Astrocyte (in vitro differentiated cells and primary cell): ENCODE measurements at regions not wholly inside any gene's neighbourhood (a gene's known extent, or its start where the extent isn't known, plus 50 kb on each side); places are given as distances from the start of the nearest gene placed in this dataset.
A peak's percentile ranks its signal among the peaks of the same experiment; 100 is the strongest.

Source experiments
- DNase-seq: peaks from one replicate; pipeline ENCODE4 v3.0.0-alpha.2; 2010; ENCODE audit warnings: low read depth
- FAIRE-seq: peaks from 2 replicates; lab custom pipeline; 2011; peaks lifted over from hg19 to GRCh38; lab: Jason Lieb, UNC
- H2AFZ ChIP-seq: 2 replicates; pipeline ENCODE4 v1.6.0; 2012; ENCODE audit warnings: low read depth, low read length, inconsistent platforms
- H3K27ac ChIP-seq: 2 replicates; pipeline ENCODE4 v1.5.1; 2011; ENCODE audit warnings: low read depth, low read length, inconsistent platforms
- H3K27me3 ChIP-seq: 2 replicates; pipeline ENCODE4 v1.6.0; 2011; ENCODE audit warnings: low read length, inconsistent platforms; ENCODE audit not compliant: insufficient read depth
- H3K36me3 ChIP-seq: 2 replicates; pipeline ENCODE4 v1.5.1; 2011; ENCODE audit warnings: low read length, inconsistent platforms; ENCODE audit not compliant: insufficient read depth
- H3K4me1 ChIP-seq: 2 replicates; pipeline ENCODE4 v1.5.1; 2011; ENCODE audit warnings: low read length, inconsistent platforms; ENCODE audit not compliant: insufficient read depth
- H3K4me2 ChIP-seq: 2 replicates; pipeline ENCODE4 v1.6.0; 2012; ENCODE audit warnings: low read length, inconsistent platforms
- H3K4me3 ChIP-seq: 2 replicates; pipeline ENCODE4 v1.5.1; 2011; ENCODE audit warnings: low read depth, mild to moderate bottlenecking, low read length, inconsistent platforms; ENCODE audit not compliant: insufficient read depth
- H3K79me2 ChIP-seq: 2 replicates; pipeline ENCODE4 v1.6.0; 2012; ENCODE audit warnings: mild to moderate bottlenecking, low read length, inconsistent platforms; ENCODE audit not compliant: insufficient read depth
- H3K9ac ChIP-seq: 2 replicates; pipeline ENCODE4 v1.6.0; 2012; ENCODE audit warnings: mild to moderate bottlenecking, low read length, inconsistent platforms
- H3K9me3 ChIP-seq: 2 replicates; pipeline ENCODE4 v1.5.1; 2012; ENCODE audit warnings: low read depth, mild to moderate bottlenecking, low read length, inconsistent platforms; ENCODE audit not compliant: insufficient read depth
- H4K20me1 ChIP-seq: 2 replicates; pipeline ENCODE4 v1.6.0; 2012; ENCODE audit warnings: low read length, inconsistent platforms; ENCODE audit not compliant: insufficient read depth
- H3K27ac Mint-ChIP-seq: one replicate; pipeline ENCODE4 v1.8.0; 2021; ENCODE audit warnings: mild to moderate bottlenecking, mixed read lengths; ENCODE audit not compliant: unreplicated experiment
- H3K27me3 Mint-ChIP-seq: one replicate; pipeline ENCODE4 v1.8.0; 2021; ENCODE audit warnings: low read depth, mixed read lengths; ENCODE audit not compliant: unreplicated experiment
- H3K36me3 Mint-ChIP-seq: one replicate; pipeline ENCODE4 v1.8.0; 2021; ENCODE audit warnings: low read depth, mixed read lengths; ENCODE audit not compliant: unreplicated experiment
- H3K4me1 Mint-ChIP-seq: one replicate; pipeline ENCODE4 v1.8.0; 2021; ENCODE audit warnings: low read depth, mixed read lengths; ENCODE audit not compliant: unreplicated experiment
- H3K4me3 Mint-ChIP-seq: one replicate; pipeline ENCODE4 v1.8.0; 2021; ENCODE audit warnings: mild to moderate bottlenecking, moderate library complexity, mixed read lengths; ENCODE audit not compliant: unreplicated experiment
- H3K9me3 Mint-ChIP-seq: one replicate; pipeline ENCODE4 v1.8.0; 2021; ENCODE audit warnings: mild to moderate bottlenecking, mixed read lengths; ENCODE audit not compliant: unreplicated experiment
- CTCF ChIP-seq: IDR thresholded peaks from 2 replicates; pipeline ENCODE4 v1.5.1; 2011; ENCODE audit warnings: low read depth, mild to moderate bottlenecking, inconsistent platforms, low read length, moderate library complexity; ENCODE audit not compliant: insufficient read depth
- EZH2 ChIP-seq: IDR thresholded peaks from 2 replicates; pipeline ENCODE4 v1.6.1; 2012; ENCODE audit warnings: mild to moderate bottlenecking, low read length, inconsistent platforms; ENCODE audit not compliant: insufficient read depth

DNA sequence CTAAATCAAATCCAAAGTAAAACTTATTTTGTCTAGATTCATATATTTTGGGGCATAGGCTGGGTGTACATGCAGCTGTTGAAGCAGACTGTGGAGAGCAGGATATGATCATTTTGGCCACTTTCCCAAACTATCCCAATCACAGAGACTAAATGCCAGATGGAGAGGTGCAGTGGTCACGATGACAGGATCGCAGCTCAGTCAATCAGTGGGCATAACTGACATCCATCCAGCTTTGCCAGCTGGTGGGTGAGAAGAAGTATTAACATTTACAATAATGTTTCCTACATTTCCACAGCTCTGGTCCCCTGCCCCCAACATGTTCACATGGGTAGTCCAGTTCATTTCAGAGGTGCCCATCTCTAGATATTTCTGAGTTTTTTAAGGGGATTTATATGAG is 255.5 kb upstream of the SESN3 start:
- Histone ChIP-seq H2AFZ (no peak overlapping the region), H3K4me1 (no peaks in the 10 kb centered on the region), H3K27me3 (no peaks in the 10 kb centered on the region), H3K9ac (no peak overlapping the region), H3K79me2 (no peaks in the 10 kb centered on the region), H3K4me2 (no peak overlapping the region), H3K36me3 (no peaks in the 10 kb centered on the region), H3K4me3 (no peak overlapping the region), H3K9me3 (no peaks in the 10 kb centered on the region), H4K20me1 (no peaks in the 10 kb centered on the region), H3K27ac (no peak overlapping the region)
- peaks cover 4% of the 10 kb centered on the region for H3K9me3 Mint-ChIP-seq
- no peak for TF ChIP-seq EZH2
- TF ChIP-seq CTCF: no peak
- H3K36me3 Mint-ChIP-seq: no peaks in the 10 kb centered on the region
- H3K4me1 Mint-ChIP-seq: peaks cover 15% of the 10 kb centered on the region
- H3K27me3 Mint-ChIP-seq: peaks cover 2% of the 10 kb centered on the region
- H3K27ac Mint-ChIP-seq: no peak overlapping the region
- DNase-seq (no peak), FAIRE-seq (no peak)
- no peak overlapping the region for H3K4me3 Mint-ChIP-seq

DNA sequence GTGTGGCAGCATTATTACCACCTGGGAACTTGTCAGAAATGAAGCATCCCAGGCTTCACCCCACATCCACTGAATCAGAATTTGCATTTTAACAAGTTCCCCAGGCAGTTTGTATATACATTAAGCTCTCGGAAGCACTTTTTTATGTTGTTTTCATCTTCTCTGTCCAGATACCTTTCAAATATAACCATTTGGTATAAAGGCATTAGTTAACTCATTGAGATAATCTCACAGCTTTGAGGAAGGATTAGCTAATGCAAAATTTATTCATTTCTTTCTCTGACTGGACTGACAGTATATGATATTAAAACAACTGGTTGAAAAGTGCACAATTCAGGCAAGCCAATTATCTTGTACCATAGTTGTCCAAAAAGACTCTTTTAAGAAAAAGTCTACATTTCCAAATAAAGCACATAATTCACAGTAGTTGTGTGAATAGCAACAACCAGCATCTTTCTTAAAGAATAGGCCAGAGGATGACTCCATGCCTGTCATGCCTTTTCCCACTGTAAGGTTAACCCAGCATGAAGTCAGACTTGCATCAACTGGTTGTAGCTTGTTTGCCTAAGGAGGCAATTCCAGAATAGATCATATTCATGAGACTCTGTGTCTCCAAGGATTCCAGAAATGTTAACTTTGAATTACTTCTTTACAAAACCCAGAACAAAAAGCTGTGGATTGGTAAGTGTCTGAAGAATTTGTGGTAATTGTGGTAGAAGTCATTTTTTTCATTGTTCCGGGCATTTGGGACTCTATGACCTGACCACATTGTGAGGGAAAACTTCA is 254.3 kb upstream of the SESN3 start:
- FAIRE-seq: peak; percentile 90
- Histone ChIP-seq H3K27ac (peak overlapping the region; percentile 21), H3K9me3 (no peaks in the 10 kb centered on the region), H3K9ac (no peak overlapping the region), H3K27me3 (no peaks in the 10 kb centered on the region), H3K36me3 (no peaks in the 10 kb centered on the region), H4K20me1 (no peaks in the 10 kb centered on the region), H3K4me2 (no peak overlapping the region), H3K4me3 (no peak overlapping the region), H3K4me1 (no peaks in the 10 kb centered on the region), H3K79me2 (no peaks in the 10 kb centered on the region), H2AFZ (no peak overlapping the region)
- H3K9me3 Mint-ChIP-seq: peaks cover 4% of the 10 kb centered on the region
- H3K27ac Mint-ChIP-seq: peak overlapping the region; percentile 91
- H3K36me3 Mint-ChIP-seq: no peaks in the 10 kb centered on the region
- H3K4me3 Mint-ChIP-seq: peak overlapping the region; percentile 57
- no peak for TF ChIP-seq EZH2
- TF ChIP-seq CTCF: no peak
- H3K4me1 Mint-ChIP-seq: peaks cover 15% of the 10 kb centered on the region
- H3K27me3 Mint-ChIP-seq: peaks cover 2% of the 10 kb centered on the region
- peak; percentile 89 for DNase-seq

- Mint-ChIP-seq H3K27me3 (peaks cover 2% of the 10 kb centered on the region), H3K4me3 (no peak overlapping the region), H3K36me3 (no peaks in the 10 kb centered on the region), H3K27ac (no peak overlapping the region), H3K9me3 (peaks cover 2% of the 10 kb centered on the region), H3K4me1 (peaks cover 15% of the 10 kb centered on the region)
- TF ChIP-seq CTCF (no peak), EZH2 (no peak)
- H3K79me2 ChIP-seq: no peaks in the 10 kb centered on the region
- H3K9me3 ChIP-seq: no peaks in the 10 kb centered on the region
- H3K27me3 ChIP-seq: no peaks in the 10 kb centered on the region
- H3K36me3 ChIP-seq: no peaks in the 10 kb centered on the region
- H4K20me1 ChIP-seq: no peaks in the 10 kb centered on the region
- no peak for DNase-seq
- no peak overlapping the region for H3K4me3 ChIP-seq
- no peak overlapping the region for H3K4me2 ChIP-seq
- no peak overlapping the region for H2AFZ ChIP-seq
- no peak overlapping the region for H3K27ac ChIP-seq
- FAIRE-seq: no peak
- no peak overlapping the region for H3K9ac ChIP-seq
- H3K4me1 ChIP-seq: no peaks in the 10 kb centered on the region
Observed at GRCh38 chr11:95483339-95483738, 252.3 kb upstream of the SESN3 start.
